Large intestine (tissue), 3 donors: ENCODE measurements at regions not wholly inside any gene's neighbourhood (a gene's known extent, or its start where the extent isn't known, plus 50 kb on each side); places are given as distances from the start of the nearest gene placed in this dataset.

ENCODE experiments used
- DNase-seq, 2 donors: peaks; one replicate each; pipeline versions ENCODE4 v3.0.0 to v3.0.0-alpha.2; 2013
- H3K27ac ChIP-seq: one replicate; pipeline ENCODE4 v1.5.1; 2013; ENCODE audit warnings: low read length
- H3K27me3 ChIP-seq: 2 replicates; pipeline ENCODE4 v1.6.1; 2013; ENCODE audit warnings: low read length; ENCODE audit not compliant: control insufficient read depth, insufficient read depth
- H3K36me3 ChIP-seq: 2 replicates; pipeline ENCODE4 v1.6.1; 2013; ENCODE audit warnings: low read length; ENCODE audit not compliant: control insufficient read depth, insufficient read depth
- H3K4me1 ChIP-seq: one replicate; pipeline ENCODE4 v1.6.1; 2013; ENCODE audit warnings: low read length; ENCODE audit not compliant: control insufficient read depth, insufficient read depth
- H3K4me3 ChIP-seq: one replicate; pipeline ENCODE4 v1.5.1; 2013; ENCODE audit warnings: low read length
- H3K9me3 ChIP-seq: one replicate; pipeline ENCODE4 v1.6.1; 2013; ENCODE audit warnings: mild to moderate bottlenecking, low read depth, low read length, moderate library complexity; ENCODE audit not compliant: control insufficient read depth
- WGBS: methylation state at CpG from one replicate; pipeline ENCODE4 v1.1.5; 2013; ENCODE audit warnings: low lambda C conversion rate; ENCODE audit not compliant: insufficient coverage; 5-methylcytosine and 5-hydroxymethylcytosine counted together

GRCh38 chr15:35626571-35627318 is 80.8 kb upstream of the DPH6 start:
- Histone ChIP-seq H3K4me1 (peaks cover 9% of the 10 kb centered on the region), H3K27ac (no peak overlapping the region), H3K36me3 (no peaks in the 10 kb centered on the region), H3K27me3 (no peaks in the 10 kb centered on the region), H3K9me3 (no peaks in the 10 kb centered on the region), H3K4me3 (no peak overlapping the region)
- 23% methylated on average over 3 of the region's 7 CpGs for WGBS
- peak in 1 of 2 donors; percentile 30 for DNase-seq

- no peak for DNase-seq
- H3K27me3 ChIP-seq: no peaks in the 10 kb centered on the region
- no CpG with 5 or more reads among the region's 2 CpGs for WGBS
- H3K4me1 ChIP-seq: peaks cover 9% of the 10 kb centered on the region
- H3K4me3 ChIP-seq: no peak overlapping the region
- H3K9me3 ChIP-seq: no peaks in the 10 kb centered on the region
- H3K36me3 ChIP-seq: no peaks in the 10 kb centered on the region
- H3K27ac ChIP-seq: no peak overlapping the region
These were observed 81.7 kb upstream of the DPH6 start for GRCh38 chr15:35627696-35628095.

GRCh38 chr15:35629766-35630165 is 83.8 kb upstream of the DPH6 start:
- H3K36me3 ChIP-seq: no peaks in the 10 kb centered on the region
- H3K4me1 ChIP-seq: peaks cover 9% of the 10 kb centered on the region
- no CpG with 5 or more reads among the region's 3 CpGs for WGBS
- H3K9me3 ChIP-seq: no peaks in the 10 kb centered on the region
- no peak overlapping the region for H3K4me3 ChIP-seq
- no peak for DNase-seq
- H3K27ac ChIP-seq: no peak overlapping the region
- H3K27me3 ChIP-seq: no peaks in the 10 kb centered on the region

GRCh38 chr15:35630532-35630931 is 84.6 kb upstream of the DPH6 start:
- no peaks in the 10 kb centered on the region for H3K9me3 ChIP-seq
- DNase-seq: peak; percentile 58 to 77
- peaks cover 9% of the 10 kb centered on the region for H3K4me1 ChIP-seq
- no peak overlapping the region for H3K4me3 ChIP-seq
- H3K27me3 ChIP-seq: no peaks in the 10 kb centered on the region
- no CpG with 5 or more reads among the region's 3 CpGs for WGBS
- no peaks in the 10 kb centered on the region for H3K36me3 ChIP-seq
- H3K27ac ChIP-seq: peak overlapping the region; percentile 61

DNA sequence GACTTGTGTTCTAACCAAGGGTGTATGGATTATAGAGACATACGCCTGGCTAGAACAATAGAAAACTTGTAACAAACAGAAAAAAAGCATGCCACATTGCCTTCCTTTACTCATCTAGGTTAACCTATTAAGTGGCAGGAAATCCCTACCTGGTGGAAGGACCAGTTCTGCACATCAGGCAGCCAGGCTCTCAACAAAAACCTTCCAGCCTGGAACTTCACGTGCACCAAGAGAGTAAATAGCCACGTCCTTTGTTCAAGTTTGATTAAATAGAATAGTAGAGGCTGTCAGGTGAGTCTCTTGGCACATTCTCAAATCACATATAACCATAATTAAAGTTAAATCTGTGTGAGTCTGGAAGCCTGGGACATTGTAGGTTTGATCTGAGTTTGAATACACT is 85.0 kb upstream of the DPH6 start:
- no peaks in the 10 kb centered on the region for H3K27me3 ChIP-seq
- no peak overlapping the region for H3K4me3 ChIP-seq
- 100% methylated on average over 2 of the region's 3 CpGs for WGBS
- H3K9me3 ChIP-seq: no peaks in the 10 kb centered on the region
- no peaks in the 10 kb centered on the region for H3K36me3 ChIP-seq
- H3K4me1 ChIP-seq: peaks cover 9% of the 10 kb centered on the region
- H3K27ac ChIP-seq: peak overlapping the region; percentile 61
- no peak for DNase-seq

- H3K27ac ChIP-seq: no peak overlapping the region
- no peaks in the 10 kb centered on the region for H3K9me3 ChIP-seq
- DNase-seq: no peak
- no peak overlapping the region for H3K4me3 ChIP-seq
- H3K36me3 ChIP-seq: no peaks in the 10 kb centered on the region
- no peaks in the 10 kb centered on the region for H3K27me3 ChIP-seq
- peaks cover 3% of the 10 kb centered on the region for H3K4me1 ChIP-seq
- WGBS: no CpG with 5 or more reads among the region's 3 CpGs
These were observed 87.7 kb upstream of the DPH6 start for GRCh38 chr15:35633677-35634076.

DNA sequence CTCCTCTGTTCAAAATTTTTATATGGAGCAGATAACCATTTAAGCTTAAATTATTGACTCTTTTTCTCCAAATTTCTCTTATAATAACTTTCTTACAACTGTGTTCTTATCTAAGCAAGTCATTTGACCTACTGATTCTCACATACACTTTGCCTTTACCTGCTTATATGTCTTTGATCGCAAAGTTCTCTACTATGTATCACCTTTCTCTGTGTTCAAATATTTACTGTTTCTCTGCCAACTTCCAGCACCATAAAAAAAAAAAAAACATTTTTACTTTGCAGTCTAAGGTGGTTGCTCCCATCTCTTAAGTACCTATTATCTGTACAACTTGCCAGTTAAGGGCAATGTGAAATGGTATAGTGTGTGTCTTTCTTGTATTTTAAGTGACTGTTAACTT is 100.8 kb upstream of the DPH6 start:
- Histone ChIP-seq H3K4me3 (no peak overlapping the region), H3K4me1 (no peaks in the 10 kb centered on the region), H3K27ac (no peak overlapping the region), H3K36me3 (no peaks in the 10 kb centered on the region), H3K9me3 (no peaks in the 10 kb centered on the region), H3K27me3 (no peaks in the 10 kb centered on the region)
- DNase-seq: no peak
- 33% methylated on average over 1 of the region's 1 CpG for WGBS

- no peaks in the 10 kb centered on the region for H3K9me3 ChIP-seq
- DNase-seq: no peak
- H3K4me3 ChIP-seq: no peak overlapping the region
- no peaks in the 10 kb centered on the region for H3K36me3 ChIP-seq
- no peaks in the 10 kb centered on the region for H3K27me3 ChIP-seq
- no peaks in the 10 kb centered on the region for H3K4me1 ChIP-seq
- H3K27ac ChIP-seq: no peak overlapping the region
These were observed 101.3 kb upstream of the DPH6 start for GRCh38 chr15:35647303-35647702.

DNA sequence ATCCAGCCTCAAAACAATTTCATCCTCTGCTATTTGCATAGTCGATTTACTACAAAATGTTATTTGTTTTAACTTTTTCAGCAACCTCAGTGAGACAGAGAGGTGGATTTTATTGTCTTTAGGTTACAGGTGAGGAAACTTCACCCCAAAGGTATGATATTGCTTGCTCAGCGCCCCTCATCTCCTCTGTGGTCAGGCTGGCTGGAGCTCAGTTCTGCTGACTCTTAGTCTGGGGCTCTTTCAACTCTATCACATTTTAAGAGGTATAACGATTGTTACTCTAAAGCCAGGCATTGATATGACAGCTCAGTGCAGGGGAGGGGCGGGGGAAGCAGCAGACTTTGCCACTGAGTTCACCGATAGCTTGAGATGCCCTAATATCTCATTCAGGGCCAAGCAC is 103.0 kb upstream of the DPH6 start:
- H3K36me3 ChIP-seq: no peaks in the 10 kb centered on the region
- WGBS: no CpG with 5 or more reads among the region's 5 CpGs

GRCh38 chr15:35649575-35649974 is 103.6 kb upstream of the DPH6 start:
- no CpG with 5 or more reads among the region's 4 CpGs for WGBS
- no peak for DNase-seq
- no peak overlapping the region for H3K4me3 ChIP-seq

More for the DNA sequence above, 103.0 kb upstream of the DPH6 start:
- H3K4me1 ChIP-seq: no peaks in the 10 kb centered on the region
- no peaks in the 10 kb centered on the region for H3K9me3 ChIP-seq
- H3K27me3 ChIP-seq: no peaks in the 10 kb centered on the region
- H3K27ac ChIP-seq: no peak overlapping the region
- DNase-seq: no peak
- H3K4me3 ChIP-seq: no peak overlapping the region

GRCh38 chr15:35654332-35654731 is 108.4 kb upstream of the DPH6 start:
- Histone ChIP-seq H3K27ac (no peak overlapping the region), H3K4me3 (no peak overlapping the region), H3K9me3 (peaks cover 7% of the 10 kb centered on the region), H3K36me3 (no peaks in the 10 kb centered on the region), H3K4me1 (no peaks in the 10 kb centered on the region), H3K27me3 (no peaks in the 10 kb centered on the region)
- WGBS: 53% methylated on average over 2 of the region's 3 CpGs
- DNase-seq: no peak

More at GRCh38 chr15:35649575-35649974, 103.6 kb upstream of the DPH6 start:
- Histone ChIP-seq H3K4me1 (no peaks in the 10 kb centered on the region), H3K36me3 (no peaks in the 10 kb centered on the region), H3K9me3 (no peaks in the 10 kb centered on the region), H3K27me3 (no peaks in the 10 kb centered on the region), H3K27ac (no peak overlapping the region)
